Lung (tissue), 11 donors: ENCODE measurements at regions not wholly inside any gene's neighbourhood (a gene's known extent, or its start where the extent isn't known, plus 50 kb on each side); places are given as distances from the start of the nearest gene placed in this dataset.

Experiments used
- ATAC-seq: fragments of 200-7000 bp; cut with Tn5 transposase; one replicate; pipeline ENCODE4 v1.9.1; 2020; ENCODE audit warnings: moderate number of reproducible peaks; ENCODE audit not compliant: insufficient read depth, low FRiP score
- DNase-seq, 3 donors: peaks; one replicate each; pipeline ENCODE4 v3.0.0-alpha.2; 2013 to 2017
- H3K27ac ChIP-seq, 2 donors: one replicate each; pipeline ENCODE4 v1.5.1; 2013; ENCODE audit warnings: mild to moderate bottlenecking in 2 of 2, moderate library complexity in 2 of 2, control low read depth in 1 of 2, inconsistent platforms in 1 of 2, low read depth in 1 of 2, low read length in 1 of 2
- H3K27me3 ChIP-seq, 3 donors: one replicate each; pipeline ENCODE4 v1.5.1; 2013; ENCODE audit warnings: low read length in 2 of 3; ENCODE audit not compliant: control insufficient read depth in 3 of 3, insufficient read depth in 3 of 3
- H3K36me3 ChIP-seq, 4 donors: one replicate each; pipeline ENCODE4 v1.5.1; 2013; ENCODE audit warnings: low read length in 4 of 4, mild to moderate bottlenecking in 1 of 4, moderate library complexity in 1 of 4; ENCODE audit not compliant: control insufficient read depth in 4 of 4, insufficient read depth in 4 of 4
- H3K4me1 ChIP-seq, 5 donors: one replicate each; pipeline ENCODE4 v1.5.1; 2013; ENCODE audit warnings: low read length in 5 of 5, mild to moderate bottlenecking in 2 of 5, moderate library complexity in 1 of 5; ENCODE audit not compliant: control insufficient read depth in 5 of 5, insufficient read depth in 5 of 5
- H3K4me3 ChIP-seq: one replicate; pipeline ENCODE4 v1.5.1; 2013; ENCODE audit warnings: mild to moderate bottlenecking, control low read depth, moderate library complexity
- H3K9ac ChIP-seq, 2 donors: one replicate each; pipeline ENCODE4 v1.5.1; 2013; ENCODE audit warnings: low read length in 2 of 2, control low read depth in 1 of 2; ENCODE audit not compliant: insufficient read depth in 1 of 2
- H3K9me3 ChIP-seq, 4 donors: one replicate each; pipeline ENCODE4 v1.5.1; 2013; ENCODE audit warnings: low read length in 3 of 4, mild to moderate bottlenecking in 1 of 4, moderate library complexity in 1 of 4; ENCODE audit not compliant: control insufficient read depth in 4 of 4, insufficient read depth in 3 of 4
- CTCF ChIP-seq: IDR thresholded peaks from 2 replicates; pipeline ENCODE4 v1.5.1; 2012; ENCODE audit warnings: mild to moderate bottlenecking; ENCODE audit errors: control extremely low read depth, extremely low read depth
- WGBS, 2 donors: extraction: QIAGEN DNeasy Blood & Tissue Kit; methylation state at CpG; one replicate each; pipeline ENCODE4 v1.1.7; 2013; 5-methylcytosine and 5-hydroxymethylcytosine counted together
- donor health status: control.
- donor health status: control.
- donor health status: Bipolar disorder and iron deficiency.
- donor health status: healthy.
- donor health status: DM: yes; HTN: yes; CAD: no.

- no peak overlapping the region for H3K27ac ChIP-seq
- no peaks in the 10 kb centered on the region for H3K27me3 ChIP-seq
- no peak for TF ChIP-seq CTCF
- peaks cover 0 to 3% (median 0%) of the 10 kb centered on the region in 5 donors for H3K4me1 ChIP-seq
- no peak overlapping the region for H3K9ac ChIP-seq
- no peak overlapping the region for H3K4me3 ChIP-seq
- DNase-seq (no peak), ATAC-seq (no peak)
- H3K9me3 ChIP-seq: no peaks in the 10 kb centered on the region
- H3K36me3 ChIP-seq: no peaks in the 10 kb centered on the region
These were observed 114.9 kb upstream of the RANBP3L start for GRCh38 chr5:36416605-36417004.

- Histone ChIP-seq H3K4me3 (no peak overlapping the region), H3K4me1 (peaks cover 0 to 3% (median 0%) of the 10 kb centered on the region in 5 donors), H3K36me3 (no peaks in the 10 kb centered on the region), H3K9ac (no peak overlapping the region), H3K27ac (peak overlapping the region in 1 of 2 donors; percentile 21), H3K9me3 (no peaks in the 10 kb centered on the region), H3K27me3 (no peaks in the 10 kb centered on the region)
- WGBS, 2 donors: 60 to 70% methylated on average over 3 of the region's 3 CpGs
- DNase-seq: no peak
- no peak for ATAC-seq
- no peak for TF ChIP-seq CTCF
These were observed 115.5 kb upstream of the RANBP3L start for GRCh38 chr5:36417221-36417620.

GRCh38 chr5:36417668-36418067 lies 116.0 kb upstream of the RANBP3L start:
- no peaks in the 10 kb centered on the region for H3K27me3 ChIP-seq
- H3K9ac ChIP-seq: no peak overlapping the region
- ATAC-seq: no peak
- TF ChIP-seq CTCF: no peak
- H3K9me3 ChIP-seq: no peaks in the 10 kb centered on the region
- no peak overlapping the region for H3K4me3 ChIP-seq
- DNase-seq: no peak
- H3K27ac ChIP-seq: peak overlapping the region in 1 of 2 donors; percentile 21
- H3K36me3 ChIP-seq: no peaks in the 10 kb centered on the region
- peaks cover 0 to 5% (median 0%) of the 10 kb centered on the region in 5 donors for H3K4me1 ChIP-seq
- WGBS, 2 donors: 79 to 86% methylated on average over 4 of the region's 4 CpGs
